Upper lobe of left lung (tissue), 4 donors: ENCODE measurements at regions not wholly inside any gene's neighbourhood (a gene's known extent, or its start where the extent isn't known, plus 50 kb on each side); places are given as distances from the start of the nearest gene placed in this dataset.

Source experiments
- CTCF ChIP-seq, 6 experiments: fragments of 450-650 bp in 4 of 6; fragments of 200-600 bp in 2 of 6; sonication (generic) in 2 of 6; IDR thresholded peaks; one replicate each; pipeline ENCODE4 v1.5.1; 2016 to 2019; ENCODE audit warnings: antibody characterized with exemption in 6 of 6
- EP300 ChIP-seq, 4 donors: sonication (generic); formaldehyde crosslinking; IDR thresholded peaks; one replicate each; pipeline ENCODE4 v1.5.1; 2017; ENCODE audit warnings: antibody characterized with exemption in 4 of 4, control low read depth in 2 of 4
- POLR2A ChIP-seq, 4 donors: fragments of 450-650 bp; IDR thresholded peaks; one replicate each; pipeline ENCODE4 v1.5.1; 2016 to 2017; ENCODE audit warnings: antibody characterized with exemption in 4 of 4, mild to moderate bottlenecking in 2 of 4

- TF ChIP-seq EP300 (IDR thresholded peaks at IDR 0.05): no peak
- TF ChIP-seq POLR2A (IDR thresholded peaks at IDR 0.05): no peak
- TF ChIP-seq CTCF (IDR thresholded peaks at IDR 0.05): no peak
Observed at GRCh38 chr6:86511962-86512361, 425.4 kb upstream of the HTR1E start.
